LNCAP (cell line): ENCODE measurements at regions not wholly inside any gene's neighbourhood (a gene's known extent, or its start where the extent isn't known, plus 50 kb on each side); places are given as distances from the start of the nearest gene placed in this dataset.

ENCODE experiments used
- TF ChIP-seq, protein P1 (sequence below): fragments of 450-650 bp; IDR thresholded peaks from 2 replicates; pipeline ENCODE4 v1.5.1; 2017; ENCODE audit warnings: mild to moderate bottlenecking

DNA sequence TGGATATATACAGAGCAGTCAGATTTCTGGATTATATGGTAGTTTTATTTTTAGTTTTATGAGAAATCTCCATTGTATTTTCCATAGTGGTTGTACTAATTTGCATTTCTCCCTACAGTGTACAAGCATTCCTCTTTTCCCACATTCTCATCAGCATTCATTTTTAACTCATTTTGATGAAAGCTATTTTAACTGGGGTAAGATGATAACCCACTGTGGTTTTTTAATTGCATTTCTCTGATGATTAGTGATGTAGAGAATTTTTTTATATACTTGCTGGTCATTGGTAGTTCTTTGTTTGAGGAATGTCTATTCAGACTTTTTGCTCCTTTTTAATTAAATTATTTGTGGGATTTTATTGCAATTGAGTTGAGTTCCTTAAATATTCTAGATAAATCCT is 903.6 kb downstream of the DIPK2A start:
- TF ChIP-seq, protein P1, sequence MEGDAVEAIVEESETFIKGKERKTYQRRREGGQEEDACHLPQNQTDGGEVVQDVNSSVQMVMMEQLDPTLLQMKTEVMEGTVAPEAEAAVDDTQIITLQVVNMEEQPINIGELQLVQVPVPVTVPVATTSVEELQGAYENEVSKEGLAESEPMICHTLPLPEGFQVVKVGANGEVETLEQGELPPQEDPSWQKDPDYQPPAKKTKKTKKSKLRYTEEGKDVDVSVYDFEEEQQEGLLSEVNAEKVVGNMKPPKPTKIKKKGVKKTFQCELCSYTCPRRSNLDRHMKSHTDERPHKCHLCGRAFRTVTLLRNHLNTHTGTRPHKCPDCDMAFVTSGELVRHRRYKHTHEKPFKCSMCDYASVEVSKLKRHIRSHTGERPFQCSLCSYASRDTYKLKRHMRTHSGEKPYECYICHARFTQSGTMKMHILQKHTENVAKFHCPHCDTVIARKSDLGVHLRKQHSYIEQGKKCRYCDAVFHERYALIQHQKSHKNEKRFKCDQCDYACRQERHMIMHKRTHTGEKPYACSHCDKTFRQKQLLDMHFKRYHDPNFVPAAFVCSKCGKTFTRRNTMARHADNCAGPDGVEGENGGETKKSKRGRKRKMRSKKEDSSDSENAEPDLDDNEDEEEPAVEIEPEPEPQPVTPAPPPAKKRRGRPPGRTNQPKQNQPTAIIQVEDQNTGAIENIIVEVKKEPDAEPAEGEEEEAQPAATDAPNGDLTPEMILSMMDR: no peak

DNA sequence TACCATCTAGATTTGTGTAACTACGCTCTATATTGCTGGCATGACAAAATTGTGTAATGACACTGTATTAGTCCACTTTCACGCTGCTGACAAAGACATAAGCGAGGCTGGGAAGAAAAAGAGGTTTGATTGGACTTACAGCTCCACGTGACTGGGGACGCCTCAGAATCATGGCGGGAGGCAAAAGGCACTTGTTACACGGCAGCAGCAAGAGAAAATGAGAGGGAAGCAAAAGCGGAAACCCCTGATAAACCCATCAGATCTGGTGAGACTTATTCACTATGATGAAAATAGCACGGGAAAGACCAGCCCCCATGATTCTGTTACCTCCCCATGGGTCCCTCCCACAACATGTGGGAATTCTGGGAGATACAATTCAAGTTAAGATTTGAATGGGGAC is 905.7 kb downstream of the DIPK2A start:
- TF ChIP-seq, protein P1: no peak

DNA sequence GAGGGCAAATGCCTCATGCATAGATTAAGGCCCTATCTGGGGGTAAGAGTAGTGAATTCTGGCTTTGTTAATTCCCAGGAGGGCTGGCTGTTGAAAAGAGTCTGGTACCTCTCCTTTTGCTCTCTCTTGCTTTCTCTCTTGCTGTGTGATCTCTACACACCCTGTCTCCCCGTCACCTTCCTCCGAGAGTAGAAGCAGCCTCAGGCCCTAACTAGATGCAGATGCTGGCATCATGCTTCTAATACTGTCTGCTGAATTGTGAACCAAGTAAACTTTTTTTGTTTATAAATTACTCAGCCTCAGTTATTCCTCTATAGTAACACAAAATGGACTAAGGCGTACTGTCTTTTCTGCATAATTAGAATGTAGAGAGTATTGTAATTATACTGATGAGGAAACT is 908.1 kb downstream of the DIPK2A start:
- TF ChIP-seq, protein P1: no peak

DNA sequence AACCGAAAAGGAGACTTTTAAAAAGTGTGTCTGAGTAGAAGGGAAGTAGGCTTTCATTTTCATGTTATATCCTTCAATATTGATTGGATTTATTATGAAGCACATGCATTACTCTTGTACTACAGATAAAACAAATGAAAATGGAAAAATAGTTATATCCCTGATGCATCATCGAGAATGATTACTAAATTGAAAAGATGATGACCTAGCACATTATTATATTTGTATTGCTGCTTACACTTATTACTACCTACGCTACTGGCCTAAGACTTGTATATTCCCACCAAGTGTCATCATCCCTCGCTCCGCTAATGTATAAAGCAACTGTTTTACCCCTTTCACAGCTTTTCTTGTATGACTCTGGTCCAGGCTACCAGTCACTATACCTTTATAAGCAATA is 922.4 kb downstream of the DIPK2A start:
- TF ChIP-seq, protein P1: no peak

- TF ChIP-seq, protein P1: no peak
These were observed 923.0 kb downstream of the DIPK2A start for GRCh38 chr3:144894576-144894975.

- TF ChIP-seq, protein P1: no peak
These were observed 928.7 kb downstream of the DIPK2A start for GRCh38 chr3:144900366-144900765.

GRCh38 chr3:144912968-144913367 is 941.3 kb downstream of the DIPK2A start:
- TF ChIP-seq, protein P1: no peak

DNA sequence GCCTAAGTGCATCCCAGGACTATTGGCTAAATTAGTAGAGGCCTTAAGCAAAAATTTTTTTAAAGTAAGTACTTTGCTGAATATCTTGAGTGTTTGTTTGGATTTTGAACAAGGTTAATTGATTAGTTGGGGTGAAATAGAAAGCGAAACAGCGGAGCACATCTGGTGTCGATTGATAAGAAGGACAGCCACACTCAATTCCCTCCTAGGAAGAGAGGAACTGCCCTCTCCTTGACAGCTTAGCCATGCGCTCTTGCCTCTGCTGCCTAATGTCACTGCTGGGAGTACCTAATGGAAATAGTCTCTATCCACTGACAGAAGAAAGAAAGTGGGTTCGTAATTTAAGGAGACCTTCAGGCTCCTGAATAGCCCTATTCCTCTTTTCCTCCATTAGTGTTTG is 943.6 kb downstream of the DIPK2A start:
- TF ChIP-seq, protein P1: no peak
